HEK293T (cell line): ENCODE measurements at regions not wholly inside any gene's neighbourhood (a gene's known extent, or its start where the extent isn't known, plus 50 kb on each side); places are given as distances from the start of the nearest gene placed in this dataset.
"Not testable (repeated sequence)": the region's sequence is repeated elsewhere in the genome, so short reads cannot be mapped to it uniquely, and the experiment has no call there.

Experiments used
- ARNT ChIP-seq: fragments of 450-650 bp; IDR thresholded peaks from 2 replicates; pipeline ENCODE4 v1.6.1; 2017; ENCODE audit warnings: mild to moderate bottlenecking
- BHLHE40 ChIP-seq: fragments of 450-650 bp; IDR thresholded peaks from 2 replicates; pipeline ENCODE4 v1.6.1; 2016; ENCODE audit warnings: mild to moderate bottlenecking, moderate library complexity, borderline replicate concordance
- ELF4 ChIP-seq: fragments of 450-650 bp; IDR thresholded peaks from 2 replicates; pipeline ENCODE4 v1.6.1; 2017; ENCODE audit warnings: antibody characterized with exemption
- FOXA1 ChIP-seq: fragments of 450-650 bp; IDR thresholded peaks from 2 replicates; pipeline ENCODE4 v1.6.1; 2016; ENCODE audit warnings: mild to moderate bottlenecking
- FOXK2 ChIP-seq: fragments of 450-650 bp; IDR thresholded peaks from 2 replicates; pipeline ENCODE4 v1.6.1; 2016; ENCODE audit warnings: mild to moderate bottlenecking
- FOXM1 ChIP-seq: fragments of 450-650 bp; IDR thresholded peaks from 2 replicates; pipeline ENCODE4 v1.6.1; 2017; ENCODE audit warnings: mild to moderate bottlenecking, borderline replicate concordance
- L3MBTL2 ChIP-seq: fragments of 450-650 bp; conservative IDR thresholded peaks from 2 replicates; pipeline ENCODE4 v1.6.1; 2016; ENCODE audit warnings: mild to moderate bottlenecking
- LEF1 ChIP-seq: fragments of 450-650 bp; IDR thresholded peaks from 2 replicates; pipeline ENCODE4 v1.6.1; 2017; ENCODE audit warnings: mild to moderate bottlenecking, borderline replicate concordance
- NFRKB ChIP-seq: fragments of 450-650 bp; IDR thresholded peaks from 2 replicates; pipeline ENCODE4 v1.6.1; 2016; ENCODE audit warnings: mild to moderate bottlenecking, moderate library complexity
- SP1 ChIP-seq: fragments of 450-650 bp; IDR thresholded peaks from 2 replicates; pipeline ENCODE4 v1.6.1; 2017
- SUZ12 ChIP-seq: fragments of 450-650 bp; IDR thresholded peaks from 2 replicates; pipeline ENCODE4 v1.6.1; 2016; ENCODE audit warnings: mild to moderate bottlenecking
- TARDBP ChIP-seq: fragments of 450-650 bp; IDR thresholded peaks from 2 replicates; pipeline ENCODE4 v1.6.1; 2016
- ZNF384 ChIP-seq: fragments of 450-650 bp; IDR thresholded peaks from 2 replicates; pipeline ENCODE4 v1.6.1; 2016

GRCh38 chr7:76805262-76805661, 178.2 kb upstream of the POMZP3 start:
- not testable (repeated sequence) for TF ChIP-seq SP1, LEF1, FOXM1, BHLHE40, SUZ12, ARNT, FOXK2, TARDBP, NFRKB, ELF4, ZNF384, L3MBTL2, FOXA1
